Esophagus muscularis mucosa (tissue), 4 donors: ENCODE measurements at regions not wholly inside any gene's neighbourhood (a gene's known extent, or its start where the extent isn't known, plus 50 kb on each side); places are given as distances from the start of the nearest gene placed in this dataset.

Experiments used
- EP300 ChIP-seq: sonication (generic); formaldehyde crosslinking; IDR thresholded peaks from one replicate; pipeline ENCODE4 v1.6.1; 2017; ENCODE audit warnings: antibody characterized with exemption
- POLR2A ChIP-seq: fragments of 450-650 bp; IDR thresholded peaks from one replicate; pipeline ENCODE4 v1.6.1; 2017; ENCODE audit warnings: antibody characterized with exemption, moderate library complexity, mild to moderate bottlenecking, low read depth
- POLR2AphosphoS5 ChIP-seq, 2 donors: sonication (generic); formaldehyde crosslinking; IDR thresholded peaks; one replicate each; pipeline ENCODE4 v1.6.1; 2017; ENCODE audit warnings: antibody characterized with exemption in 2 of 2
- TF ChIP-seq, protein P1 (sequence below), 3 experiments: fragments of 200-600 bp in 2 of 3; fragments of 450-650 bp in 1 of 3; sonication (generic) in 2 of 3; IDR thresholded peaks; one replicate each; pipeline ENCODE4 v1.5.1; 2017 to 2019; ENCODE audit warnings: antibody characterized with exemption in 3 of 3, mild to moderate bottlenecking in 2 of 3, moderate library complexity in 1 of 3

- TF ChIP-seq POLR2A = no peak
- TF ChIP-seq, protein P1, sequence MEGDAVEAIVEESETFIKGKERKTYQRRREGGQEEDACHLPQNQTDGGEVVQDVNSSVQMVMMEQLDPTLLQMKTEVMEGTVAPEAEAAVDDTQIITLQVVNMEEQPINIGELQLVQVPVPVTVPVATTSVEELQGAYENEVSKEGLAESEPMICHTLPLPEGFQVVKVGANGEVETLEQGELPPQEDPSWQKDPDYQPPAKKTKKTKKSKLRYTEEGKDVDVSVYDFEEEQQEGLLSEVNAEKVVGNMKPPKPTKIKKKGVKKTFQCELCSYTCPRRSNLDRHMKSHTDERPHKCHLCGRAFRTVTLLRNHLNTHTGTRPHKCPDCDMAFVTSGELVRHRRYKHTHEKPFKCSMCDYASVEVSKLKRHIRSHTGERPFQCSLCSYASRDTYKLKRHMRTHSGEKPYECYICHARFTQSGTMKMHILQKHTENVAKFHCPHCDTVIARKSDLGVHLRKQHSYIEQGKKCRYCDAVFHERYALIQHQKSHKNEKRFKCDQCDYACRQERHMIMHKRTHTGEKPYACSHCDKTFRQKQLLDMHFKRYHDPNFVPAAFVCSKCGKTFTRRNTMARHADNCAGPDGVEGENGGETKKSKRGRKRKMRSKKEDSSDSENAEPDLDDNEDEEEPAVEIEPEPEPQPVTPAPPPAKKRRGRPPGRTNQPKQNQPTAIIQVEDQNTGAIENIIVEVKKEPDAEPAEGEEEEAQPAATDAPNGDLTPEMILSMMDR (IDR thresholded peaks at IDR 0.05) = no peak
- no peak for TF ChIP-seq POLR2AphosphoS5 (IDR thresholded peaks at IDR 0.05)
- no peak for TF ChIP-seq EP300
These were observed 481.6 kb downstream of the LPIN1 start for GRCh38 chr2:12227941-12228608.
